Mesothelial cell of epicardium (in vitro differentiated cells): ENCODE measurements at regions not wholly inside any gene's neighbourhood (a gene's known extent, or its start where the extent isn't known, plus 50 kb on each side); places are given as distances from the start of the nearest gene placed in this dataset.
"Not testable (repeated sequence)": the region's sequence is repeated elsewhere in the genome, so short reads cannot be mapped to it uniquely, and the experiment has no call there.

Source experiments
- DNase-seq, 2 experiments: peaks; one replicate each; pipeline ENCODE4 v3.0.0; 2021; ENCODE audit warnings: low spot score in 2 of 2; ENCODE audit not compliant: unreplicated experiment in 2 of 2
- H3K27ac Mint-ChIP-seq: 2 replicates; pipeline ENCODE4 v1.8.0; 2021; ENCODE audit warnings: mixed read lengths
- H3K27me3 Mint-ChIP-seq: 2 replicates; pipeline ENCODE4 v1.8.0; 2021; ENCODE audit warnings: low read depth, mixed read lengths
- H3K36me3 Mint-ChIP-seq: 2 replicates; pipeline ENCODE4 v1.8.0; 2021; ENCODE audit warnings: mixed read lengths
- H3K4me1 Mint-ChIP-seq: 2 replicates; pipeline ENCODE4 v1.8.0; 2021; ENCODE audit warnings: mixed read lengths
- H3K4me3 Mint-ChIP-seq: 2 replicates; pipeline ENCODE4 v1.8.0; 2021; ENCODE audit warnings: mild to moderate bottlenecking, moderate library complexity, mixed read lengths
- H3K9me3 Mint-ChIP-seq: 2 replicates; pipeline ENCODE4 v1.8.0; 2021; ENCODE audit warnings: mixed read lengths
- TF ChIP-seq, protein P1 (sequence below): fragments of 200-600 bp; sonication (generic); IDR thresholded peaks from one replicate; pipeline ENCODE4 v1.5.0; 2021; ENCODE audit warnings: antibody characterized with exemption; ENCODE audit not compliant: unreplicated experiment

DNA sequence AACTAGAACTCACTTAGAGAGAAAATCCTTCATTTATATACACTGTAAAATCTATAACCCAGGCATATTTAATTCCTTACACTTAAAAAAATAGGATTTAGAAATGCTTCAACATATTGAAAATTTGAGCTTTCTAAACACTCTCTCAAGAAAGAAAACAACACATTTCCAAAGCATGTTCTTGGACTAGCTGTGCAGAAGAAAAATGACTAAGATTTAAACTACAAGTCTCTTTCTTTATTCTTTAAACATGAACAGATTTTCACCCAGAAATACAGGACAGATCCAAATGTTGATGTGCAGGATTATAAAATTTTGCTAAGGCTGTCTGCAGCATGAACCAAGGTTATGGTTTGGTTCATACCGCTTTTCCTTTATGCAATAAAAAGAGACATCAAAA lies 77.7 kb upstream of the TUSC1 start:
- Mint-ChIP-seq H3K9me3 (no peaks in the 10 kb centered on the region), H3K4me3 (no peak overlapping the region), H3K27ac (no peak overlapping the region), H3K4me1 (no peaks in the 10 kb centered on the region), H3K27me3 (no peaks in the 10 kb centered on the region), H3K36me3 (no peaks in the 10 kb centered on the region)
- DNase-seq, result no peak
- TF ChIP-seq, protein P1, sequence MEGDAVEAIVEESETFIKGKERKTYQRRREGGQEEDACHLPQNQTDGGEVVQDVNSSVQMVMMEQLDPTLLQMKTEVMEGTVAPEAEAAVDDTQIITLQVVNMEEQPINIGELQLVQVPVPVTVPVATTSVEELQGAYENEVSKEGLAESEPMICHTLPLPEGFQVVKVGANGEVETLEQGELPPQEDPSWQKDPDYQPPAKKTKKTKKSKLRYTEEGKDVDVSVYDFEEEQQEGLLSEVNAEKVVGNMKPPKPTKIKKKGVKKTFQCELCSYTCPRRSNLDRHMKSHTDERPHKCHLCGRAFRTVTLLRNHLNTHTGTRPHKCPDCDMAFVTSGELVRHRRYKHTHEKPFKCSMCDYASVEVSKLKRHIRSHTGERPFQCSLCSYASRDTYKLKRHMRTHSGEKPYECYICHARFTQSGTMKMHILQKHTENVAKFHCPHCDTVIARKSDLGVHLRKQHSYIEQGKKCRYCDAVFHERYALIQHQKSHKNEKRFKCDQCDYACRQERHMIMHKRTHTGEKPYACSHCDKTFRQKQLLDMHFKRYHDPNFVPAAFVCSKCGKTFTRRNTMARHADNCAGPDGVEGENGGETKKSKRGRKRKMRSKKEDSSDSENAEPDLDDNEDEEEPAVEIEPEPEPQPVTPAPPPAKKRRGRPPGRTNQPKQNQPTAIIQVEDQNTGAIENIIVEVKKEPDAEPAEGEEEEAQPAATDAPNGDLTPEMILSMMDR, result no peak

DNA sequence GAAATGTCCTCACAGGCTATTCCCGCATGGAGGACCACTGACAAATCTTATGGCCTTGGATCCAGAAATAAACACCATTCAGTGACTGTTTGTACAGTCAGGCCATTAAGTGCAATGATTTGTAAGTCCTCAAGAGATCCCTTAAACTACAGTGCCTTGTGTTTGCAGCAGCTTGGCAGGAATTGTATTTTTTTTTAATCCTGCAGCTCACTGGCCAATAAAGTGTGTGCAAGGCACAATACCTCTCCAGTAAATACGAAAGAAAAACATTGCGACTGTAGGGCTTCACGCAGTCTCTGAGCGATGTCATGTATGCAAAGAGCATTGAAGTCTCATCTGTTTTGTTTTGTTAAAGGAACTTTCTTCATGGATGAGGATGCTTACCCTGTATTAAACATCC lies 74.2 kb upstream of the TUSC1 start:
- no peaks in the 10 kb centered on the region for H3K4me1 Mint-ChIP-seq
- H3K27ac Mint-ChIP-seq, result no peak overlapping the region
- no peak overlapping the region for H3K4me3 Mint-ChIP-seq
- H3K36me3 Mint-ChIP-seq, result no peaks in the 10 kb centered on the region
- TF ChIP-seq, protein P1, result no peak
- no peaks in the 10 kb centered on the region for H3K27me3 Mint-ChIP-seq
- H3K9me3 Mint-ChIP-seq, result no peaks in the 10 kb centered on the region
- no peak for DNase-seq

DNA sequence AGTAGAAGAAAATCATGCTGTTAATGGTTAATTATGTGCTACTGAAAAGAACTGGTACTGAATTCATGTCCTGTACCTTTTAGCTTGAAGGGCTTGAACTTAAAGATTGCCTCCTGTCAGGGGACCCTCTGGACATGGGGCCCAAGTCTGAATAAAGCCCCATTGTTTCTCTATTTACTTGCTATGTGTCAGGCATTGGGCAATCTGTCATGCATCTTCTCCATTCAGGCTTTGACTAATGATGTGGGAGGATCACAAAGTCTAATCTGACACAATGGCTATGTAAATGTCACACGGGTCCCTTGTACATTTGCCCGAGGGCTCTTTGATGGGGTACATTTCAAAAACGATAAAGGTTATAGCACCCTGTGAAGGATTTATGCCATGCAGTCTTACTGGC lies 64.0 kb upstream of the TUSC1 start:
- H3K27ac Mint-ChIP-seq, result no peak overlapping the region
- H3K4me1 Mint-ChIP-seq, result peaks cover 2% of the 10 kb centered on the region
- no peak overlapping the region for H3K4me3 Mint-ChIP-seq
- H3K36me3 Mint-ChIP-seq, result no peaks in the 10 kb centered on the region
- DNase-seq, result no peak
- TF ChIP-seq, protein P1, result no peak
- H3K27me3 Mint-ChIP-seq, result no peaks in the 10 kb centered on the region
- H3K9me3 Mint-ChIP-seq, result peaks cover 7% of the 10 kb centered on the region

GRCh38 chr9:25733336-25733982 lies 55.2 kb upstream of the TUSC1 start:
- Mint-ChIP-seq H3K27me3 (no peaks in the 10 kb centered on the region), H3K4me1 (no peaks in the 10 kb centered on the region), H3K4me3 (no peak overlapping the region), H3K27ac (no peak overlapping the region), H3K36me3 (peaks cover 4% of the 10 kb centered on the region), H3K9me3 (peaks cover 11% of the 10 kb centered on the region)
- TF ChIP-seq, protein P1, result no peak
- no peak for DNase-seq

- not testable (repeated sequence) for H3K36me3 Mint-ChIP-seq, H3K27ac Mint-ChIP-seq, DNase-seq, H3K4me3 Mint-ChIP-seq, H3K4me1 Mint-ChIP-seq, H3K27me3 Mint-ChIP-seq
- peaks cover 11% of the 10 kb centered on the region for H3K9me3 Mint-ChIP-seq
Measured at GRCh38 chr9:25731895-25732794, 53.9 kb upstream of the TUSC1 start.
